Vagina (tissue), 2 donors: ENCODE measurements at regions not wholly inside any gene's neighbourhood (a gene's known extent, or its start where the extent isn't known, plus 50 kb on each side); places are given as distances from the start of the nearest gene placed in this dataset.

ENCODE experiments used
- CTCF ChIP-seq, 3 experiments: fragments of 450-650 bp in 2 of 3; fragments of 200-600 bp in 1 of 3; sonication (generic) in 1 of 3; IDR thresholded peaks; one replicate each; pipeline ENCODE4 v1.5.1; 2017 to 2019; ENCODE audit warnings: antibody characterized with exemption in 3 of 3, mild to moderate bottlenecking in 2 of 3, moderate library complexity in 2 of 3
- POLR2A ChIP-seq, 2 donors: fragments of 450-650 bp; IDR thresholded peaks; one replicate each; pipeline ENCODE4 v1.6.1; 2017; ENCODE audit warnings: antibody characterized with exemption in 2 of 2, mild to moderate bottlenecking in 2 of 2, moderate library complexity in 2 of 2
- POLR2AphosphoS5 ChIP-seq, 2 donors: sonication (generic); formaldehyde crosslinking; IDR thresholded peaks; one replicate each; pipeline ENCODE4 v1.9.0; 2017; ENCODE audit warnings: antibody characterized with exemption in 2 of 2, mild to moderate bottlenecking in 2 of 2, low read depth in 1 of 2; ENCODE audit not compliant: insufficient read depth in 1 of 2

- TF ChIP-seq POLR2A (IDR thresholded peaks at IDR 0.05) (no peak), POLR2AphosphoS5 (IDR thresholded peaks at IDR 0.05; ENCODE audit: insufficient read depth in 1 of 2, low read depth in 1 of 2) (no peak), CTCF (IDR thresholded peaks at IDR 0.05) (no peak)
These were observed 479.0 kb downstream of the RAP2B start for GRCh38 chr3:153640689-153641665.
